ENCODE measurements at regions not wholly inside any gene's neighbourhood (a gene's known extent, or its start where the extent isn't known, plus 50 kb on each side); places are given as distances from the start of the nearest gene placed in this dataset.

- no peak overlapping the region for H3K4me2 ChIP-seq (ENCODE audit: low read depth, low read length, poor library complexity, severe bottlenecking)
- H3K9me3 ChIP-seq (ENCODE audit: insufficient read depth, low read depth, low read length) = no peaks in the 10 kb centered on the region; the same call in 1 of the 2 replicates
- no peaks in the 10 kb centered on the region for H4K20me1 ChIP-seq (ENCODE audit: insufficient read depth, low read length, poor library complexity, severe bottlenecking)
Observed at GRCh38 chr13:107099661-107100060, 531.7 kb upstream of the ARGLU1 start.

GRCh38 chr13:107097916-107098315 lies 530.0 kb upstream of the ARGLU1 start:
- H4K20me1 ChIP-seq (ENCODE audit: insufficient read depth, low read length, poor library complexity, severe bottlenecking) = no peaks in the 10 kb centered on the region
- H2AFZ ChIP-seq (ENCODE audit: low read length) = no peak overlapping the region
- no peak overlapping the region for H3K4me2 ChIP-seq (ENCODE audit: low read depth, low read length, poor library complexity, severe bottlenecking)
- H3K79me2 ChIP-seq (ENCODE audit: insufficient read depth, low read length) = no peaks in the 10 kb centered on the region
- no peaks in the 10 kb centered on the region for H3K4me1 ChIP-seq (ENCODE audit: insufficient read depth, low read length, poor library complexity, severe bottlenecking)
- H3K9me2 ChIP-seq (replicated peaks; ENCODE audit: low read depth, low read length) = no peaks in the 10 kb centered on the region
- H3K36me3 ChIP-seq (ENCODE audit: insufficient read depth, low read length) = no peaks in the 10 kb centered on the region
- H3K9ac ChIP-seq (ENCODE audit: low read depth, low read length, poor library complexity, severe bottlenecking) = no peak overlapping the region
- H3K4me3 ChIP-seq (ENCODE audit: low read length, poor library complexity, severe bottlenecking) = no peak overlapping the region
- H3K27me3 ChIP-seq (ENCODE audit: insufficient read depth, low read length, poor library complexity, severe bottlenecking) = no peaks in the 10 kb centered on the region
- H3F3A ChIP-seq (ENCODE audit: low read depth) = no peaks in the 10 kb centered on the region
- no peaks in the 10 kb centered on the region; the same call in 1 of the 2 replicates for H3K9me3 ChIP-seq (ENCODE audit: insufficient read depth, low read depth, low read length)
- TF ChIP-seq CTCF (conservative IDR thresholded peaks at IDR 0.05; ENCODE audit: low read length) = no peak
- no peak for TF ChIP-seq EZH2phosphoT487 (IDR thresholded peaks at IDR 0.05; ENCODE audit: borderline replicate concordance)

More at GRCh38 chr13:107099661-107100060, 531.7 kb upstream of the ARGLU1 start:
- Histone ChIP-seq H3F3A (ENCODE audit: low read depth) (no peaks in the 10 kb centered on the region), H3K4me3 (ENCODE audit: low read length, poor library complexity, severe bottlenecking) (no peak overlapping the region), H2AFZ (ENCODE audit: low read length) (no peak overlapping the region), H3K79me2 (ENCODE audit: insufficient read depth, low read length) (no peaks in the 10 kb centered on the region), H3K9ac (ENCODE audit: low read depth, low read length, poor library complexity, severe bottlenecking) (no peak overlapping the region), H3K4me1 (ENCODE audit: insufficient read depth, low read length, poor library complexity, severe bottlenecking) (no peaks in the 10 kb centered on the region), H3K9me2 (replicated peaks; ENCODE audit: low read depth, low read length) (no peaks in the 10 kb centered on the region), H3K36me3 (ENCODE audit: insufficient read depth, low read length) (no peaks in the 10 kb centered on the region), H3K27me3 (ENCODE audit: insufficient read depth, low read length, poor library complexity, severe bottlenecking) (no peaks in the 10 kb centered on the region)
- no peak for TF ChIP-seq CTCF (conservative IDR thresholded peaks at IDR 0.05; ENCODE audit: low read length)

- Histone ChIP-seq H3K4me1 (ENCODE audit: insufficient read depth, low read length, poor library complexity, severe bottlenecking) (no peaks in the 10 kb centered on the region), H3K4me2 (ENCODE audit: low read depth, low read length, poor library complexity, severe bottlenecking) (no peak overlapping the region), H3K27me3 (ENCODE audit: insufficient read depth, low read length, poor library complexity, severe bottlenecking) (no peaks in the 10 kb centered on the region), H3K9ac (ENCODE audit: low read depth, low read length, poor library complexity, severe bottlenecking) (no peak overlapping the region), H3K79me2 (ENCODE audit: insufficient read depth, low read length) (no peaks in the 10 kb centered on the region), H2AFZ (ENCODE audit: low read length) (no peak overlapping the region), H3F3A (ENCODE audit: low read depth) (no peaks in the 10 kb centered on the region), H3K9me3 (ENCODE audit: insufficient read depth, low read depth, low read length) (no peaks in the 10 kb centered on the region; the same call in 1 of the 2 replicates), H3K9me2 (replicated peaks; ENCODE audit: low read depth, low read length) (no peaks in the 10 kb centered on the region), H3K36me3 (ENCODE audit: insufficient read depth, low read length) (no peaks in the 10 kb centered on the region), H4K20me1 (ENCODE audit: insufficient read depth, low read length, poor library complexity, severe bottlenecking) (no peaks in the 10 kb centered on the region), H3K4me3 (ENCODE audit: low read length, poor library complexity, severe bottlenecking) (no peak overlapping the region)
- TF ChIP-seq EZH2phosphoT487 (IDR thresholded peaks at IDR 0.05; ENCODE audit: borderline replicate concordance) = no peak
- no peak for TF ChIP-seq CTCF (conservative IDR thresholded peaks at IDR 0.05; ENCODE audit: low read length)
Observed at GRCh38 chr13:107095876-107096275, 527.9 kb upstream of the ARGLU1 start.
